Astrocyte (in vitro differentiated cells and primary cell): ENCODE measurements at regions not wholly inside any gene's neighbourhood (a gene's known extent, or its start where the extent isn't known, plus 50 kb on each side); places are given as distances from the start of the nearest gene placed in this dataset.

Experiments
- EZH2 ChIP-seq: IDR thresholded peaks from 2 replicates; pipeline ENCODE4 v1.6.1; 2012; ENCODE audit warnings: mild to moderate bottlenecking, low read length, inconsistent platforms; ENCODE audit not compliant: insufficient read depth
- TF ChIP-seq, protein P1 (sequence below): IDR thresholded peaks from 2 replicates; pipeline ENCODE4 v1.5.1; 2011; ENCODE audit warnings: low read depth, mild to moderate bottlenecking, inconsistent platforms, low read length, moderate library complexity; ENCODE audit not compliant: insufficient read depth

DNA sequence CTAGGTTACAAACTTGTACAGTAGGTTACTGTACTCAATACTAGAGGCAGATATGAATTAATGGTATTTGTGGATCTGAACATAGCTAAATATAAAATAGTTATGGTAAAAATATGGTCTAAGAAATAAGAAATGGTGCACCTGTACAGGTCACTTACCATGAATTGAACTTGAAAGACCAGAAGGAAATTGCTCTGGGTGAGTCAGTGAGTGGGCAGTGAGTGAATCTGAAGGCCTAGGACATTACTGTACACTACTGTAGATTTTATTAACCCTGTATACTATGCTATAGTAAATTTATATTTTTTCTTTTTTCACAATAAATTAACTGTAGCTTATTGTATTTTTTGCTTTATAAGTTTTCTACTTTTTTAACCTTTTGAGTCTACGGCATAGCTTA lies 1020.4 kb downstream of the CDH18 start:
- TF ChIP-seq EZH2: no peak
- TF ChIP-seq, protein P1, sequence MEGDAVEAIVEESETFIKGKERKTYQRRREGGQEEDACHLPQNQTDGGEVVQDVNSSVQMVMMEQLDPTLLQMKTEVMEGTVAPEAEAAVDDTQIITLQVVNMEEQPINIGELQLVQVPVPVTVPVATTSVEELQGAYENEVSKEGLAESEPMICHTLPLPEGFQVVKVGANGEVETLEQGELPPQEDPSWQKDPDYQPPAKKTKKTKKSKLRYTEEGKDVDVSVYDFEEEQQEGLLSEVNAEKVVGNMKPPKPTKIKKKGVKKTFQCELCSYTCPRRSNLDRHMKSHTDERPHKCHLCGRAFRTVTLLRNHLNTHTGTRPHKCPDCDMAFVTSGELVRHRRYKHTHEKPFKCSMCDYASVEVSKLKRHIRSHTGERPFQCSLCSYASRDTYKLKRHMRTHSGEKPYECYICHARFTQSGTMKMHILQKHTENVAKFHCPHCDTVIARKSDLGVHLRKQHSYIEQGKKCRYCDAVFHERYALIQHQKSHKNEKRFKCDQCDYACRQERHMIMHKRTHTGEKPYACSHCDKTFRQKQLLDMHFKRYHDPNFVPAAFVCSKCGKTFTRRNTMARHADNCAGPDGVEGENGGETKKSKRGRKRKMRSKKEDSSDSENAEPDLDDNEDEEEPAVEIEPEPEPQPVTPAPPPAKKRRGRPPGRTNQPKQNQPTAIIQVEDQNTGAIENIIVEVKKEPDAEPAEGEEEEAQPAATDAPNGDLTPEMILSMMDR: no peak
